Fibroblast of skin of left quadriceps (primary cell): ENCODE measurements at regions not wholly inside any gene's neighbourhood (a gene's known extent, or its start where the extent isn't known, plus 50 kb on each side); places are given as distances from the start of the nearest gene placed in this dataset.
A peak's percentile ranks its signal among the peaks of the same experiment; 100 is the strongest.
"Not testable (repeated sequence)": the region's sequence is repeated elsewhere in the genome, so short reads cannot be mapped to it uniquely, and the experiment has no call there.

Experiments
- DNase-seq, 2 experiments: peaks; one replicate each; pipeline ENCODE4 v3.0.0-alpha.2; 2013; ENCODE audit warnings: low read depth in 2 of 2

GRCh38 chr1:29690156-29690555 is 453.8 kb downstream of the PTPRU start:
- DNase-seq = no peak

- DNase-seq = no peak
These were observed 453.2 kb downstream of the PTPRU start for GRCh38 chr1:29689372-29690030.

- DNase-seq = peak; percentile 42 to 55
These were observed 452.4 kb downstream of the PTPRU start for GRCh38 chr1:29688471-29689365.

GRCh38 chr1:29687601-29688244 is 451.4 kb downstream of the PTPRU start:
- no peak for DNase-seq

GRCh38 chr1:29687166-29687565 is 450.8 kb downstream of the PTPRU start:
- DNase-seq = no peak

- no peak for DNase-seq
These were observed 449.9 kb downstream of the PTPRU start for GRCh38 chr1:29686012-29686930.

- DNase-seq = no peak
These were observed 449.1 kb downstream of the PTPRU start for GRCh38 chr1:29685387-29685786.

GRCh38 chr1:29684141-29684540 is 447.8 kb downstream of the PTPRU start:
- DNase-seq = no peak

GRCh38 chr1:29683472-29683871 is 447.1 kb downstream of the PTPRU start:
- DNase-seq = no peak

- no peak for DNase-seq
These were observed 446.6 kb downstream of the PTPRU start for GRCh38 chr1:29682919-29683295.

- no peak for DNase-seq
These were observed 446.0 kb downstream of the PTPRU start for GRCh38 chr1:29682171-29682918.

GRCh38 chr1:29681416-29681815 is 445.1 kb downstream of the PTPRU start:
- DNase-seq = not testable (repeated sequence)

GRCh38 chr1:29679828-29680558 is 443.7 kb downstream of the PTPRU start:
- DNase-seq = no peak

GRCh38 chr1:29679316-29679715 is 443.0 kb downstream of the PTPRU start:
- no peak for DNase-seq

- no peak for DNase-seq
These were observed 441.0 kb downstream of the PTPRU start for GRCh38 chr1:29677028-29678024.

- no peak for DNase-seq
These were observed 440.2 kb downstream of the PTPRU start for GRCh38 chr1:29676496-29676895.

- no peak for DNase-seq
These were observed 439.4 kb downstream of the PTPRU start for GRCh38 chr1:29675481-29676263.
